SKM-1 (cell line): ENCODE measurements at regions not wholly inside any gene's neighbourhood (a gene's known extent, or its start where the extent isn't known, plus 50 kb on each side); places are given as distances from the start of the nearest gene placed in this dataset.
A peak's percentile ranks its signal among the peaks of the same experiment; 100 is the strongest.

Source experiments
- DNase-seq: peaks from one replicate; lab custom pipeline; 2025; ENCODE audit not compliant: unreplicated experiment; lab: John Stamatoyannopoulos, UW

DNA sequence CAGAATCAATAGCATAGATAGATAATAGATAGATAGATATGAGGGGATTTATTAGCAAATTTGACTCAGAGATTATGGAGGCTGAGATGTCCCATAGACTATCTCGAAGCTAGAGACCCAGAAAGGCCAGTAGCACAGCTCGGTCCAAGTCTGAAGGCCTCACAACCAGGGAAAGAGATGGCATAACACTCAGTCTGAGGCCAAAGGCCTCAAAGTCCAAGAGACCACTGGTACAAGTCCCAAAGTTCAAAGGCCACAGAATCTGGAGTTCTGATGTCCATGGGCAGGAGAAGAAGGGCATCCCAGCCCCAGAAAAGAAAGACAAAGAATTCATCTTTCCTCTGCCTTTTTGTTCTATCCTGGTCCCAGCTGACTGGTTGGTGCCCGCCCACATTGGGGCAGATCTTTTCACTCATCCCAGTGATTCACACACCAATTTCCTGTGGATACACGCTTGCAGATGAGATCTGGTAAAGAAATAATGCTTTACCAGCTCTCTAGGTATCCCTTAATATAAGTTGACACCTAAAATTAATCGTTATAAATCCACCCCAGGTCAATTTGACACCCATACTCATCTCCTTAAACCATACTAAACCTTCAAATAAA, 127.8 kb upstream of the FBN2 start:
- DNase-seq: no peak

DNA sequence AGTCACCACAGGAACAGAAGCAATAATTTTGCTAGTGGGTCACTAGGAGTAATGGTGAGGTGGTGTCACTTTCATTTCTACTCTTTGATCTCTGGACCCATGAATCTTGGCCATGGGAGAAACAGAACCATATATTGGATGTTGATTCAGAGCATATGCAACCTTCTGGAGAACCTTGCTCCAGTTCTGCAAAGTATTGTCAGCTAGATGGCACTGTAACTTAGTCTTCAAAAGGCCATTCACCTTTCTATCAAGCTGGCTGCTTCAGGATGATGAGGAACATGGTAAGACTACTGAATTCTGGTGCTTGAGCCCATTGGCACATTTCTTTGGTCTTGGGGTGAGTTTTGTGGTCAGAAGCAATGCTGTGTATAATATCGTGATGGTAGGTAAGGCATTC, 129.1 kb upstream of the FBN2 start:
- DNase-seq: no peak

DNA sequence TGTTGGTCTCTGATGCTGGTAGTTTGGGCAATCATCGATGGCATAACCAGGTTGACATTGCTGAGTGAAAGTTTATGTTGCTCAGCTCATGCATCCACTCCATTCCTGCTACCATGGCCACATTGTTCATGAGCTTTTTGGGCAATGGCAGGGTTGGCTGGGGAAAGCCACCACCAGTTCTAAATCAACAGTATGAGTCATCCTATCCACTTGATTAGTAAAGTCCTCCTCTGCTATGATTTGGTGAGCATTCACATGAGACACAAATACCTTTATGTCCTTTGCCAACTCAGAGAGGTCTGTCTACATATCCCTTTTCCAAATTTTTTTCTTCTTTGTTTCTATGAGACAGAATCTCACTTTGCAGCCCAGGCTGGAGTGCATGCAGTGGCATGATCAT, 129.7 kb upstream of the FBN2 start:
- DNase-seq: no peak

- no peak for DNase-seq
Measured at GRCh38 chr5:128668921-128669320, 130.9 kb upstream of the FBN2 start.

DNA sequence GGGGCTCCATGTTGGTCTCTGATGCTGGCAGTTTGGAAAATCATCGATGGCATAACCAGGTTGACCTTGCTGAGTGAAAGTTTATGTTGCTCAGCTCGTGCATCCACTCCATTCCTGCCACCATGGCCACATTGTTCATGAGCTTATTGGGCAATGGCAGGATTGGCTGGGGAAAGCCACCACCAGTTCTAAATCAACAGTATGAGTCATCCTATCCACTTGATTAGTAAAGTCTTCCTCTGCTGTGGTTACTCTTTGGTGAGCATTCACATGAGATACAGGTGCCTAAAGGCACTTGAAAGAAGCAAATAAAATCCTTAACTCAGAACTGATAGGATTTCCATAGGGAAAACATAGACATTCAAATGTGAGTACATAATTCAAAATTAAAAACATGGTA, 131.8 kb upstream of the FBN2 start:
- no peak for DNase-seq

DNA sequence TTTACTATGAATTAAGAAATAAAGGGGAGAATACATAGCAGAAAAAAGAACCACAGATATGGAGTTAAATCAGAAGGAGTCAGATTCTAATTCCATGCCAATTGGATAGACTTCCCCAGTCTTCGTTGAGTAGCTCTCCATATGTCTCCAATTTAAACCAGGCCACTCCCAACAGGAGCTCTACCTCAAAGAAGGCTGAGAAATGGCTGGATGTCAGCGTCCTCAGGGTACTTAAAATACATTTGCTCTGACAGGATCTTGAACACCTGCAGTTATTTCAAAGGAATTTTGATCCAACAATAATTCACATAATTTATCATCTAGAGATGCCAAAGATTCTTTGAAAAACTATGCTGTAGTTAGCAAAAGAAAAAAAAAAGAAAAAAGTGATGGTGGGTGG, 133.9 kb upstream of the FBN2 start:
- DNase-seq: no peak

DNA sequence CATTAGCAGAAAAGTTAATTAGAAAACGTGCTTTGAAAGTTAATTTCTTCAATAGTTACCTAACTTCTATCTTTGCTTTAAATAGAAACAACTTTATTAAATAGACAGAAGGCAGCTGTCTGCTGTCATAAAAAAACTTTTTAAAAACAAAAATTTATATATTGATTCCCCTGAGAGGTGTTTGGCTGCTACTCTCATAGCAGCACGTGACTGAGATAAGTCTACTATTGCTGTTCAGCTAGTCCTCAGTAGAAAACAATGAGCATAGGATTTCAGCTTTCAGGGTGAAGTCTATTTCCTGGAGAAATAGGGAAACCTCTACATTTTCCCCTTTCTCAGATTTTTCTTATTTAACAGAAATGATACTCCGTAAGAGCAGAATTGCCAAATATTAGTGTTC, 135.0 kb upstream of the FBN2 start:
- no peak for DNase-seq

GRCh38 chr5:128673411-128673957, 135.4 kb upstream of the FBN2 start:
- DNase-seq: no peak

GRCh38 chr5:128673970-128674369, 135.9 kb upstream of the FBN2 start:
- DNase-seq: no peak

GRCh38 chr5:128674837-128675446, 136.9 kb upstream of the FBN2 start:
- DNase-seq: peak; percentile 18

DNA sequence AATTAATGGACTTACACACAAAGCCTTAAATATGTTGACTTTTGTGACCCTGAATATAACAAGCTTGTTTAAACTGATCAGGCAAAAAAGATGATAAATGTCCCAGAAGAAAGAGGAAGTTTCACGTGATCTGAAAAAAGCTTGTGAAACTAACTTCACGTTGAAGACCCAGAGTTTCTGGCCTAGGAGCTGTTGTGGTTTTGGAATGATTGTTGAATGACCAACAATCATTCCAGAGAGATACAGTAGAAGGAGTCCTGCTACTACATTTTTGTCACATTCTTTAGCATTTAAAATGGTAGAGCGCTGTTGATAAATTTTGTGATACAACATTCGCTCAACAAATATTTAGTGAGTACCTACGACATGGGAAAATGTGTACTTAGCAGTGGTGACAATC, 143.1 kb upstream of the FBN2 start:
- peak; percentile 13 for DNase-seq

GRCh38 chr5:128681764-128682592, 143.9 kb upstream of the FBN2 start:
- DNase-seq: no peak

DNA sequence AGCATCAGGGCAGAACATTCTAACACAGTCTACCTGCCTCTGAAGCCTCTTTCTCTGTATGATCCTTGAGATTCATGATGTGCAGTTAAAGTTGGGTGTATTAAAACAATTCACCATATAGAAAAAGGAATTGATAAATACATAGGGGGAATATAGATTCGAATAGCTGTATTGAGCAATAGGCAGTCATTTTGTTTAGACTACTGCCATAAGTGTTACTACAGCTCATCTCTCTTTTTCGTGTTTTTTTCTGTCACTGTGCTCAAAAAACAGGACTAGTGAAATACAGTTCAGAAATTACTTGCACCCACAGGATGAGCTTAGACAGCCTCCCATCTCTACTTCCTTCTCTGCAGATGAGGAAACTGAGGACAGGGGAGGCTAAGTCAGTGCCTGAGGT, 144.6 kb upstream of the FBN2 start:
- DNase-seq: no peak

DNA sequence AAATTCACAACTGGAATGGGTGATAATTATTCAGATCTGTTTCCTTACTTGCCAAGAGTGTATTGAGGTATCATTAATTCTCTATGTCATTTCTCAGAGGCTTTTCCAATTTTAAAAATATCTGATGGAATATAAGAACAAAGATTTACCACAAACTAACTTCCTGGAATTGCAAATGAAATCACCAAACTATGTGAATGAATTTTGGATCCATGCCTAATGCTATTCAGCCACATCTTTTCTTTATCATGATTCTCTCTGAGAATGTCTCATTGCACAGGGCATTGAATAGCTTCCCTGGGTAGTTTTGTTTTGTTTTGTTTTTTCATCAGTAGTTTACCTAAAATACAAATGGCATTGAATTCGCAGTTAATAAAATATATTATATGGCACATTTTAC, 146.9 kb upstream of the FBN2 start:
- no peak for DNase-seq

DNA sequence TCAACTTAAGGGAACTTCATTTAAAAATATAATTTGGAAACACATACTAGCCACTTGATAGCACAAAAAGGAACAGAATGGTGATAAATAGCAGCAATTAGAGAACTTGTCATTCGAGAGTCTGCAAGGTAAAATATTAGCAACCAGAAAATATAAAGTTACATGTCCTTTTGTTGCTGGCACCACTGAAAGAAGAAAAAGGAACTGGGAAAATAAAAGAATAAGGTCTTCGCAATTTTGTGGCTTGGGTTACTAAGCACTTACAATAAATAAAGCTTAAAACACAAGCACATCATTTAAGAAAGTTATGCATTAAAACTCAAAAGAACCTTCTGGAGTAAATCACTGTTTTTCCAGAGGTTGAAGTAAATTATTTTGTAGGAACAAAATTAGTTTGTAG, 149.9 kb upstream of the FBN2 start:
- no peak for DNase-seq

DNA sequence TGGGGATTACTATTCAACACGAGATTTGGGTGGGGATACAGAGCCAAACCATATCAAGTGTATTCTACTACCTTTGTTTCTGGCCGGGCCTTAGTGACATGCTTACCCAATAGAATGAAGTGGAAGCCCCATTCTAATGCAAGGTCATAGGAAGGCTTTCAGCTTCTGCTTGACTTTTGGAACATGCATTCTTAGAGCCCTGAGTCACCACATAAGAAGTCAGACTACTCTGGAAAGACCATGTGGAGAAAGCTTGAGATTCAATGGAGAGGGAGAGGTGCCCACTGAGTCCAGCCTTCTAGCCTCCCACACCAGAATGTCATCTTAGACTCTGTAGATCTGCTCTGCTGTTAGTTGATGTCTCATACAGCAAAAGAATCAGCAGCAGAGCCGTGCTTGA, 155.7 kb upstream of the FBN2 start:
- DNase-seq: no peak

- no peak for DNase-seq
Measured at GRCh38 chr5:128695791-128696530, 157.9 kb upstream of the FBN2 start.

DNA sequence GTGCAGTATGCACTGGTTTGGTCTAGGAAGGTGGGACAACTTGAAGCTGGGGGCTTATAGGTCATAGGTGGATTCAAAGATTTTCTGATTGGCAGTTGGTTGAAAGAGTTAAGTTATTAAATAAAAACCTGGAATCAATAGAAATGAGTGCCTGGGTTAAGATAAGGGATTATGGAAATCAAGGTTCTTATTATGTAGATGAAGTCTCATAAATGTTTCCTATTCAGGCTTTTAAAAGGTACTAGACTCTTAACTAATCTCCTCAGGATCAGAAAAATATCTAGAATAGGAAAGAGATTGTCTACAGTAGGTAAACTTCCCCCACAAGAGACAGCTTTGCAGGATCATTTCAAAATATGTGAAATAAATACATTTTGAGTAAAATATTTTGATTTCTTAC, 163.3 kb upstream of the FBN2 start:
- no peak for DNase-seq

- no peak for DNase-seq
Measured at GRCh38 chr5:128703322-128703721, 165.3 kb upstream of the FBN2 start.

GRCh38 chr5:128706269-128706668, 168.2 kb upstream of the FBN2 start:
- DNase-seq: no peak

- DNase-seq: no peak
Measured at GRCh38 chr5:128708841-128709240, 170.8 kb upstream of the FBN2 start.
